Karpas-422 (cell line): ENCODE measurements at regions not wholly inside any gene's neighbourhood (a gene's known extent, or its start where the extent isn't known, plus 50 kb on each side); places are given as distances from the start of the nearest gene placed in this dataset.

Experiments used
- DNase-seq: peaks from one replicate; pipeline ENCODE4 v3.0.0-alpha.2; 2015
- H2AFZ ChIP-seq: fragments of 200-600 bp; sonication (generic); 2 replicates; pipeline ENCODE4 v1.6.1; 2014; ENCODE audit warnings: antibody characterized with exemption, low read length, mixed read lengths
- H3K27ac ChIP-seq: fragments of 200-600 bp; sonication (generic); 2 replicates; pipeline ENCODE4 v1.5.1; 2014; ENCODE audit warnings: mild to moderate bottlenecking, low read length, moderate library complexity
- H3K27me3 ChIP-seq: fragments of 200-600 bp; sonication (generic); 2 replicates; pipeline ENCODE4 v1.6.1; 2014; ENCODE audit warnings: low read length, mixed read lengths
- H3K36me3 ChIP-seq: fragments of 200-600 bp; sonication (generic); 2 replicates; pipeline ENCODE4 v1.6.1; 2014; ENCODE audit warnings: low read length, mixed read lengths; ENCODE audit not compliant: insufficient read depth
- H3K4me1 ChIP-seq: fragments of 200-600 bp; sonication (generic); 2 replicates; pipeline ENCODE4 v1.6.1; 2014; ENCODE audit warnings: mild to moderate bottlenecking, low read length, mixed read lengths
- H3K4me2 ChIP-seq: fragments of 200-600 bp; sonication (generic); 2 replicates; pipeline ENCODE4 v1.6.1; 2014; ENCODE audit warnings: low read length, low read depth, mild to moderate bottlenecking; ENCODE audit not compliant: poor library complexity, severe bottlenecking
- H3K4me3 ChIP-seq: fragments of 200-600 bp; sonication (generic); 2 replicates; pipeline ENCODE4 v1.5.1; 2014; ENCODE audit warnings: mild to moderate bottlenecking, antibody characterized with exemption, low read length, mixed read lengths
- H3K79me2 ChIP-seq: fragments of 200-600 bp; sonication (generic); 2 replicates; pipeline ENCODE4 v1.6.1; 2014; ENCODE audit warnings: mild to moderate bottlenecking, low read length, mixed read lengths
- H3K9ac ChIP-seq: fragments of 200-600 bp; sonication (generic); 2 replicates; pipeline ENCODE4 v1.6.0; 2014; ENCODE audit warnings: low read length
- H3K9me2 ChIP-seq: fragments of 200-600 bp; sonication (generic), shearing (Covaris generic); replicated peaks from 2 replicates; pipeline ENCODE4 v1.6.0; 2014; ENCODE audit warnings: mild to moderate bottlenecking, low read length, moderate library complexity; ENCODE audit not compliant: insufficient read depth
- H3K9me3 ChIP-seq: fragments of 300-700, 200-600 bp; sonication (generic); 2 replicates; pipeline ENCODE4 v1.6.1; 2014; ENCODE audit warnings: low read length, mixed read lengths
- H4K20me1 ChIP-seq: fragments of 200-600 bp; sonication (generic); 2 replicates; pipeline ENCODE4 v1.6.1; 2014; ENCODE audit warnings: mild to moderate bottlenecking, antibody characterized with exemption, low read length, low read depth; ENCODE audit not compliant: insufficient read depth

GRCh38 chr6:156437121-156437879 is 339.9 kb upstream of the ARID1B start:
- no peak overlapping the region for H3K4me2 ChIP-seq
- no peaks in the 10 kb centered on the region for H4K20me1 ChIP-seq
- no peaks in the 10 kb centered on the region for H3K9me2 ChIP-seq
- H2AFZ ChIP-seq, result no peak overlapping the region
- no peaks in the 10 kb centered on the region for H3K79me2 ChIP-seq
- no peaks in the 10 kb centered on the region for H3K4me1 ChIP-seq
- no peaks in the 10 kb centered on the region for H3K27me3 ChIP-seq
- no peak overlapping the region for H3K27ac ChIP-seq
- no peak for DNase-seq
- H3K36me3 ChIP-seq, result no peaks in the 10 kb centered on the region
- H3K9ac ChIP-seq, result no peak overlapping the region
- no peak overlapping the region for H3K4me3 ChIP-seq
- no peaks in the 10 kb centered on the region for H3K9me3 ChIP-seq

GRCh38 chr6:156434795-156435190 is 342.4 kb upstream of the ARID1B start:
- H3K79me2 ChIP-seq, result no peaks in the 10 kb centered on the region
- H3K27ac ChIP-seq, result no peak overlapping the region
- no peaks in the 10 kb centered on the region for H4K20me1 ChIP-seq
- H2AFZ ChIP-seq, result no peak overlapping the region
- H3K4me2 ChIP-seq, result no peak overlapping the region
- no peak for DNase-seq
- no peak overlapping the region for H3K9ac ChIP-seq
- no peaks in the 10 kb centered on the region for H3K9me3 ChIP-seq
- no peaks in the 10 kb centered on the region for H3K4me1 ChIP-seq
- H3K27me3 ChIP-seq, result no peaks in the 10 kb centered on the region
- no peaks in the 10 kb centered on the region for H3K9me2 ChIP-seq
- H3K36me3 ChIP-seq, result no peaks in the 10 kb centered on the region
- H3K4me3 ChIP-seq, result no peak overlapping the region

GRCh38 chr6:156434049-156434794 is 343.0 kb upstream of the ARID1B start:
- DNase-seq, result no peak
- Histone ChIP-seq H4K20me1 (no peaks in the 10 kb centered on the region), H3K4me2 (no peak overlapping the region), H2AFZ (no peak overlapping the region), H3K79me2 (no peaks in the 10 kb centered on the region), H3K36me3 (no peaks in the 10 kb centered on the region), H3K9me3 (no peaks in the 10 kb centered on the region), H3K27me3 (no peaks in the 10 kb centered on the region), H3K9ac (no peak overlapping the region), H3K4me1 (no peaks in the 10 kb centered on the region), H3K4me3 (no peak overlapping the region), H3K27ac (no peak overlapping the region), H3K9me2 (no peaks in the 10 kb centered on the region)

GRCh38 chr6:156432543-156432942 is 344.6 kb upstream of the ARID1B start:
- H3K4me2 ChIP-seq, result no peak overlapping the region
- H3K4me3 ChIP-seq, result no peak overlapping the region
- no peaks in the 10 kb centered on the region for H3K36me3 ChIP-seq
- no peak overlapping the region for H3K9ac ChIP-seq
- H3K27me3 ChIP-seq, result no peaks in the 10 kb centered on the region
- no peaks in the 10 kb centered on the region for H3K4me1 ChIP-seq
- no peak for DNase-seq
- H4K20me1 ChIP-seq, result no peaks in the 10 kb centered on the region
- H3K9me2 ChIP-seq, result no peaks in the 10 kb centered on the region
- no peak overlapping the region for H2AFZ ChIP-seq
- no peaks in the 10 kb centered on the region for H3K9me3 ChIP-seq
- no peak overlapping the region for H3K27ac ChIP-seq
- no peaks in the 10 kb centered on the region for H3K79me2 ChIP-seq

GRCh38 chr6:156430386-156430785 is 346.8 kb upstream of the ARID1B start:
- no peak overlapping the region for H3K27ac ChIP-seq
- H3K9ac ChIP-seq, result no peak overlapping the region
- no peaks in the 10 kb centered on the region for H3K36me3 ChIP-seq
- no peaks in the 10 kb centered on the region for H3K4me1 ChIP-seq
- DNase-seq, result no peak
- no peak overlapping the region for H3K4me2 ChIP-seq
- H3K79me2 ChIP-seq, result no peaks in the 10 kb centered on the region
- H3K9me2 ChIP-seq, result no peaks in the 10 kb centered on the region
- no peak overlapping the region for H3K4me3 ChIP-seq
- H3K9me3 ChIP-seq, result no peaks in the 10 kb centered on the region
- H3K27me3 ChIP-seq, result no peaks in the 10 kb centered on the region
- no peak overlapping the region for H2AFZ ChIP-seq
- no peaks in the 10 kb centered on the region for H4K20me1 ChIP-seq

- H3K4me2 ChIP-seq, result no peak overlapping the region
- no peak overlapping the region for H3K27ac ChIP-seq
- no peaks in the 10 kb centered on the region for H3K9me3 ChIP-seq
- no peak overlapping the region for H3K9ac ChIP-seq
- H3K4me3 ChIP-seq, result no peak overlapping the region
- H3K9me2 ChIP-seq, result no peaks in the 10 kb centered on the region
- no peaks in the 10 kb centered on the region for H3K36me3 ChIP-seq
- H4K20me1 ChIP-seq, result no peaks in the 10 kb centered on the region
- no peaks in the 10 kb centered on the region for H3K4me1 ChIP-seq
- no peak overlapping the region for H2AFZ ChIP-seq
- DNase-seq, result no peak
- H3K27me3 ChIP-seq, result no peaks in the 10 kb centered on the region
- no peaks in the 10 kb centered on the region for H3K79me2 ChIP-seq
These were observed 349.8 kb upstream of the ARID1B start for GRCh38 chr6:156427345-156427744.

GRCh38 chr6:156425359-156426020 is 351.7 kb upstream of the ARID1B start:
- no peak overlapping the region for H3K4me3 ChIP-seq
- no peaks in the 10 kb centered on the region for H4K20me1 ChIP-seq
- no peak overlapping the region for H3K4me2 ChIP-seq
- H3K27me3 ChIP-seq, result no peaks in the 10 kb centered on the region
- no peaks in the 10 kb centered on the region for H3K9me2 ChIP-seq
- H3K9me3 ChIP-seq, result no peaks in the 10 kb centered on the region
- no peak overlapping the region for H3K9ac ChIP-seq
- H3K79me2 ChIP-seq, result no peaks in the 10 kb centered on the region
- DNase-seq, result no peak
- no peak overlapping the region for H3K27ac ChIP-seq
- no peak overlapping the region for H2AFZ ChIP-seq
- no peaks in the 10 kb centered on the region for H3K36me3 ChIP-seq
- no peaks in the 10 kb centered on the region for H3K4me1 ChIP-seq

GRCh38 chr6:156423829-156424228 is 353.3 kb upstream of the ARID1B start:
- Histone ChIP-seq H3K27me3 (no peaks in the 10 kb centered on the region), H3K4me2 (no peak overlapping the region), H3K4me3 (no peak overlapping the region), H3K9ac (no peak overlapping the region), H2AFZ (no peak overlapping the region), H3K36me3 (no peaks in the 10 kb centered on the region), H3K4me1 (no peaks in the 10 kb centered on the region), H3K9me3 (no peaks in the 10 kb centered on the region), H3K9me2 (no peaks in the 10 kb centered on the region), H4K20me1 (no peaks in the 10 kb centered on the region), H3K79me2 (no peaks in the 10 kb centered on the region), H3K27ac (no peak overlapping the region)
- DNase-seq, result no peak
